ENCODE measurements at regions not wholly inside any gene's neighbourhood (a gene's known extent, or its start where the extent isn't known, plus 50 kb on each side); places are given as distances from the start of the nearest gene placed in this dataset.
A peak's percentile ranks its signal among the peaks of the same experiment; 100 is the strongest.

DNA sequence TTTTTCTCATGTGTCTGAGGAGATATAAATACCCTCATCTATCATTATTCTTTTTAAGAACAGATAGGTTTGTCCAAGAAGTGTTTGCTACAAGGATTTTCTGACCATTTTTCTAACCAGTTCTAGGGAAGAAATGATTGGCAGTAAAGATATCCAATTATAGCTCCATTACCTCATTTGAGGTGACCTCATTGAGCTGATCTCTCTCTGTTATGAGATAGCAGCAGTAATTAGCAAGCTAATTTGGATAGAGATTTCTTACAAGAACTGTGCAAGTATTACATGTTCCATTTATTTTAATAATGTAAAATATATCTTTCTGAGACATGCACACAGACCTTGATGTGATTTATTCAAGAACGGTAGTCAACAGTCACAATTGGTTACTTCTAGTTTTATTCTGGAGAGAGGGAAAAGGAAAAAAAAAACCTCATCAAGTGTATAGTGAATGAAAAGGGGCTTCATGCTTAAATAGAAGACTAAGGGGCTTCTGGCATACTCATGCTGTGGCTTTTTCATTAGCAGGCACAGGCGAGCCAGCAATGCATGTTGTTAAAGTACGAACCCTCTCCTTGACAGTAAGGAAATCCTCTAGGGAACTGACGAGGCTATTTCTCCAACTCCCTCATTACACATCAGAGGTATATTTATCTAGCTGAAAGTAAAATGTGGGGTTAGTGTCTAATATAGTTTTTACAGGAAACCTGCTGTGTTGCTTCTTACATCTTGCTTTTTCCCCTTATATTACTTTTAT is 127.3 kb downstream of the NUDT12 start:
- no peak for TF ChIP-seq CTCF (IDR thresholded peaks at IDR 0.05; ENCODE audit: insufficient read depth in 1 of 2, low read depth in 1 of 2, low read length in 1 of 2, severe bottlenecking in 1 of 2, unreplicated experiment in 1 of 2)
- intact Hi-C loops (cut with micrococcal nuclease; ENCODE audit: unreplicated experiment) = no loop called here
- Histone ChIP-seq H3K4me3 (ENCODE audit: low read depth, low read length) (no peak overlapping the region), H3K27me3 (replicated peaks; ENCODE audit: control insufficient read depth, insufficient read depth, low read length) (no peaks in the 10 kb centered on the region), H3K4me1 (no peaks in the 10 kb centered on the region), H3K9me3 (peaks cover 4% of the 10 kb centered on the region), H3K36me3 (ENCODE audit: control insufficient read depth, insufficient read depth, low read length) (no peaks in the 10 kb centered on the region)
- Mint-ChIP-seq H3K4me3 (ENCODE audit: unreplicated experiment) (no peak overlapping the region), H3K9me3 (ENCODE audit: unreplicated experiment) (peaks cover 36% of the 10 kb centered on the region), H3K36me3 (ENCODE audit: insufficient read depth, unreplicated experiment) (no peaks in the 10 kb centered on the region), H3K27ac (ENCODE audit: unreplicated experiment) (no peak overlapping the region), H3K27me3 (ENCODE audit: insufficient read depth, unreplicated experiment) (no peaks in the 10 kb centered on the region), H3K4me1 (ENCODE audit: low read depth, unreplicated experiment) (peaks cover 7% of the 10 kb centered on the region)
- ChIA-PET CTCF (no interaction called here), POLR2A (no interaction called here)
- BruUV-seq (replicated peaks) = no TSS peak
- no peak for DNase-seq

- no peaks in the 10 kb centered on the region for H3K36me3 Mint-ChIP-seq (ENCODE audit: insufficient read depth, unreplicated experiment)
- DNase-seq = peak; percentile 15 to 54
- H3K9me3 Mint-ChIP-seq (ENCODE audit: unreplicated experiment) = peaks cover 24% of the 10 kb centered on the region
- no TSS peak for BruUV-seq (replicated peaks)
- Histone ChIP-seq H3K4me1 (no peaks in the 10 kb centered on the region), H3K4me3 (ENCODE audit: low read depth, low read length) (no peak overlapping the region), H3K9me3 (peaks cover 4% of the 10 kb centered on the region), H3K36me3 (ENCODE audit: control insufficient read depth, insufficient read depth, low read length) (no peaks in the 10 kb centered on the region), H3K27me3 (replicated peaks; ENCODE audit: control insufficient read depth, insufficient read depth, low read length) (no peaks in the 10 kb centered on the region)
- H3K27ac Mint-ChIP-seq (ENCODE audit: unreplicated experiment) = no peak overlapping the region
- no peaks in the 10 kb centered on the region for H3K27me3 Mint-ChIP-seq (ENCODE audit: insufficient read depth, unreplicated experiment)
- TF ChIP-seq CTCF (IDR thresholded peaks at IDR 0.05; ENCODE audit: insufficient read depth in 1 of 2, low read depth in 1 of 2, low read length in 1 of 2, severe bottlenecking in 1 of 2, unreplicated experiment in 1 of 2) = no peak
- peaks cover 5% of the 10 kb centered on the region for H3K4me1 Mint-ChIP-seq (ENCODE audit: low read depth, unreplicated experiment)
- CTCF ChIA-PET = interaction anchor here (0.7 kb wide), 1 partner anchor 29 kb away, joined by 3 read pairs; no protein-coding TSS in a partner anchor
- H3K4me3 Mint-ChIP-seq (ENCODE audit: unreplicated experiment) = no peak overlapping the region
- POLR2A ChIA-PET = no interaction called here
- intact Hi-C loops (cut with micrococcal nuclease; ENCODE audit: unreplicated experiment) = no loop called here
These were observed 128.5 kb downstream of the NUDT12 start for GRCh38 chr5:103434057-103434456.

GRCh38 chr5:103433211-103433610 is 129.4 kb downstream of the NUDT12 start:
- intact Hi-C loops (cut with micrococcal nuclease; ENCODE audit: unreplicated experiment) = no loop called here
- ChIA-PET POLR2A (no interaction called here), CTCF (no interaction called here)
- Histone ChIP-seq H3K27me3 (replicated peaks; ENCODE audit: control insufficient read depth, insufficient read depth, low read length) (no peaks in the 10 kb centered on the region), H3K9me3 (peaks cover 3% of the 10 kb centered on the region), H3K4me3 (ENCODE audit: low read depth, low read length) (no peak overlapping the region), H3K36me3 (ENCODE audit: control insufficient read depth, insufficient read depth, low read length) (no peaks in the 10 kb centered on the region), H3K4me1 (no peaks in the 10 kb centered on the region)
- Mint-ChIP-seq H3K36me3 (ENCODE audit: insufficient read depth, unreplicated experiment) (no peaks in the 10 kb centered on the region), H3K27me3 (ENCODE audit: insufficient read depth, unreplicated experiment) (no peaks in the 10 kb centered on the region), H3K27ac (ENCODE audit: unreplicated experiment) (no peak overlapping the region), H3K4me3 (ENCODE audit: unreplicated experiment) (no peak overlapping the region), H3K9me3 (ENCODE audit: unreplicated experiment) (peaks cover 15% of the 10 kb centered on the region), H3K4me1 (ENCODE audit: low read depth, unreplicated experiment) (no peaks in the 10 kb centered on the region)
- TF ChIP-seq CTCF (IDR thresholded peaks at IDR 0.05; ENCODE audit: insufficient read depth in 1 of 2, low read depth in 1 of 2, low read length in 1 of 2, severe bottlenecking in 1 of 2, unreplicated experiment in 1 of 2) = no peak
- no TSS peak for BruUV-seq (replicated peaks)
- no peak for DNase-seq

All from Caco-2 (cell line).